ENCODE measurements at regions not wholly inside any gene's neighbourhood (a gene's known extent, or its start where the extent isn't known, plus 50 kb on each side); places are given as distances from the start of the nearest gene placed in this dataset.

- ChIA-PET CTCF (no interaction called here), POLR2A (no interaction called here)
- Histone ChIP-seq H3K27ac (ENCODE audit: extremely low read depth, low read depth, low read length) (no peak overlapping the region), H3K9me3 (ENCODE audit: control insufficient read depth, insufficient read depth, low read depth, low read length) (no peaks in the 10 kb centered on the region), H3K4me1 (ENCODE audit: control insufficient read depth, insufficient read depth, low read length) (no peaks in the 10 kb centered on the region), H3K36me3 (ENCODE audit: control insufficient read depth in 2 of 2, insufficient read depth in 1 of 2, low read length in 2 of 2) (no peaks in the 10 kb centered on the region), H3K4me3 (ENCODE audit: low read depth, low read length) (no peak overlapping the region)
- TF ChIP-seq GLIS2 (tag by site-specific recombination; IDR thresholded peaks at IDR 0.05), result no peak
- TF ChIP-seq ZNF37A (tag by site-specific recombination; IDR thresholded peaks at IDR 0.05), result no peak
- no peak for TF ChIP-seq ZNF2 (tag by site-specific recombination; IDR thresholded peaks at IDR 0.05)
- TF ChIP-seq ZNF639 (tag by site-specific recombination; IDR thresholded peaks at IDR 0.05), result no peak
- no peak for TF ChIP-seq ZNF449 (tag by site-specific recombination; IDR thresholded peaks at IDR 0.05)
- TF ChIP-seq ZNF48 (tag by site-specific recombination; IDR thresholded peaks at IDR 0.05), result no peak
- no peak for TF ChIP-seq TCF7L2 (IDR thresholded peaks at IDR 0.05; ENCODE audit: borderline replicate concordance, low read depth, low read length)
- no peak for TF ChIP-seq PRDM2 (tag by site-specific recombination; IDR thresholded peaks at IDR 0.05; ENCODE audit: borderline replicate concordance)
- TF ChIP-seq ZNF677 (tag by site-specific recombination; IDR thresholded peaks at IDR 0.05), result no peak
- no peak for TF ChIP-seq HOXD13 (CRISPR knock-in tag; IDR thresholded peaks at IDR 0.05; ENCODE audit: borderline replicate concordance)
- no peak for TF ChIP-seq HOXA7 (CRISPR knock-in tag; IDR thresholded peaks at IDR 0.05; ENCODE audit: borderline replicate concordance)
- no peak for TF ChIP-seq ZNF19 (tag by site-specific recombination; IDR thresholded peaks at IDR 0.05; ENCODE audit: low read depth)
- no peak for TF ChIP-seq ZNF747 (tag by site-specific recombination; IDR thresholded peaks at IDR 0.05)
- TF ChIP-seq ZNF132 (tag by site-specific recombination; IDR thresholded peaks at IDR 0.05; ENCODE audit: borderline replicate concordance), result no peak
- TF ChIP-seq ZSCAN4 (tag by site-specific recombination; IDR thresholded peaks at IDR 0.05), result no peak
- TF ChIP-seq KLF8 (tag by site-specific recombination; IDR thresholded peaks at IDR 0.05), result no peak
- no peak for TF ChIP-seq ZNF280D (tag by site-specific recombination; IDR thresholded peaks at IDR 0.05)
- no peak for TF ChIP-seq REPIN1 (tag by site-specific recombination; IDR thresholded peaks at IDR 0.05; ENCODE audit: low read depth)
- TF ChIP-seq ZNF623 (tag by site-specific recombination; IDR thresholded peaks at IDR 0.05), result no peak
- no peak for TF ChIP-seq ZNF324 (tag by site-specific recombination; IDR thresholded peaks at IDR 0.05)
Observed at GRCh38 chr9:26078706-26079105, 400.5 kb upstream of the TUSC1 start.

Data from HEK293 (cell line).